ENCODE measurements at regions not wholly inside any gene's neighbourhood (a gene's known extent, or its start where the extent isn't known, plus 50 kb on each side); places are given as distances from the start of the nearest gene placed in this dataset.

- no peak overlapping the region for H3K27ac ChIP-seq
- no peaks in the 10 kb centered on the region for H3K27me3 ChIP-seq
- DNase-seq (ENCODE audit: low spot score in 2 of 2): no peak
- no peaks in the 10 kb centered on the region for H3K4me1 ChIP-seq
- H3K36me3 ChIP-seq: no peaks in the 10 kb centered on the region
- H3K9me3 ChIP-seq: no peaks in the 10 kb centered on the region
- TF ChIP-seq CTCF (IDR thresholded peaks at IDR 0.05) (no peak), EP300 (IDR thresholded peaks at IDR 0.05) (no peak), POLR2A (IDR thresholded peaks at IDR 0.05) (no peak)
- WGBS, 2 donors: 5 to 19% methylated on average over 1 of the region's 1 CpG
- H3K4me3 ChIP-seq: no peak overlapping the region
These were observed 1471.7 kb upstream of the PRR20A start for GRCh38 chr13:55669051-55669450.

- no peaks in the 10 kb centered on the region for H3K9me3 ChIP-seq
- 89 to 92% methylated on average over 2 of the region's 2 CpGs for WGBS, 2 donors
- no peaks in the 10 kb centered on the region for H3K4me1 ChIP-seq
- H3K27ac ChIP-seq: no peak overlapping the region
- no peaks in the 10 kb centered on the region for H3K36me3 ChIP-seq
- no peak for DNase-seq (ENCODE audit: low spot score in 2 of 2)
- no peak overlapping the region for H3K4me3 ChIP-seq
- no peak for TF ChIP-seq CTCF (IDR thresholded peaks at IDR 0.05)
- no peaks in the 10 kb centered on the region for H3K27me3 ChIP-seq
These were observed 1466.8 kb upstream of the PRR20A start for GRCh38 chr13:55673910-55674309.

- WGBS, 2 donors: 52 to 54% methylated on average over 3 of the region's 3 CpGs
- Histone ChIP-seq H3K4me1 (no peaks in the 10 kb centered on the region), H3K4me3 (no peak overlapping the region), H3K36me3 (no peaks in the 10 kb centered on the region), H3K9me3 (no peaks in the 10 kb centered on the region), H3K27ac (no peak overlapping the region), H3K27me3 (no peaks in the 10 kb centered on the region)
- no peak for DNase-seq (ENCODE audit: low spot score in 2 of 2)
- TF ChIP-seq POLR2A (IDR thresholded peaks at IDR 0.05) (no peak), EP300 (IDR thresholded peaks at IDR 0.05) (no peak), CTCF (IDR thresholded peaks at IDR 0.05) (no peak)
These were observed 1457.9 kb upstream of the PRR20A start for GRCh38 chr13:55682776-55683175.

- H3K4me1 ChIP-seq: no peaks in the 10 kb centered on the region
- H3K9me3 ChIP-seq: no peaks in the 10 kb centered on the region
- 47 to 70% methylated on average over 1 of the region's 1 CpG for WGBS, 2 donors
- no peak for TF ChIP-seq EP300 (IDR thresholded peaks at IDR 0.05)
- no peak for TF ChIP-seq POLR2A (IDR thresholded peaks at IDR 0.05)
- no peak for TF ChIP-seq CTCF (IDR thresholded peaks at IDR 0.05)
- no peak overlapping the region for H3K4me3 ChIP-seq
- DNase-seq (ENCODE audit: low spot score in 2 of 2): no peak
- no peak overlapping the region for H3K27ac ChIP-seq
- H3K27me3 ChIP-seq: no peaks in the 10 kb centered on the region
- no peaks in the 10 kb centered on the region for H3K36me3 ChIP-seq
These were observed 1435.2 kb upstream of the PRR20A start for GRCh38 chr13:55705526-55705925.

GRCh38 chr13:55705971-55706370 lies 1434.7 kb upstream of the PRR20A start:
- DNase-seq (ENCODE audit: low spot score in 2 of 2): no peak
- no peaks in the 10 kb centered on the region for H3K9me3 ChIP-seq
- TF ChIP-seq CTCF (IDR thresholded peaks at IDR 0.05) (no peak), EP300 (IDR thresholded peaks at IDR 0.05) (no peak), POLR2A (IDR thresholded peaks at IDR 0.05) (no peak)
- H3K4me3 ChIP-seq: no peak overlapping the region
- no peaks in the 10 kb centered on the region for H3K36me3 ChIP-seq
- H3K4me1 ChIP-seq: no peaks in the 10 kb centered on the region
- 38 to 41% methylated on average over 3 of the region's 3 CpGs for WGBS, 2 donors
- no peaks in the 10 kb centered on the region for H3K27me3 ChIP-seq
- no peak overlapping the region for H3K27ac ChIP-seq

Data from tibial nerve (tissue), 4 donors.